ENCODE measurements at regions not wholly inside any gene's neighbourhood (a gene's known extent, or its start where the extent isn't known, plus 50 kb on each side); places are given as distances from the start of the nearest gene placed in this dataset.

- no peak for TF ChIP-seq CHD7 (IDR thresholded peaks at IDR 0.05; ENCODE audit: low read depth, low read length)
- no peak for TF ChIP-seq POLR2A (conservative IDR thresholded peaks at IDR 0.05)
- peak; percentile 35; the same call in 1 of the 2 replicates for TF ChIP-seq ZNF316 (IDR thresholded peaks at IDR 0.05)
Observed at GRCh38 chr13:86161257-86161656, 362.0 kb upstream of the SLITRK6 start (continued).

Data from K562 (cell line).